ENCODE measurements at regions not wholly inside any gene's neighbourhood (a gene's known extent, or its start where the extent isn't known, plus 50 kb on each side); places are given as distances from the start of the nearest gene placed in this dataset.

DNA sequence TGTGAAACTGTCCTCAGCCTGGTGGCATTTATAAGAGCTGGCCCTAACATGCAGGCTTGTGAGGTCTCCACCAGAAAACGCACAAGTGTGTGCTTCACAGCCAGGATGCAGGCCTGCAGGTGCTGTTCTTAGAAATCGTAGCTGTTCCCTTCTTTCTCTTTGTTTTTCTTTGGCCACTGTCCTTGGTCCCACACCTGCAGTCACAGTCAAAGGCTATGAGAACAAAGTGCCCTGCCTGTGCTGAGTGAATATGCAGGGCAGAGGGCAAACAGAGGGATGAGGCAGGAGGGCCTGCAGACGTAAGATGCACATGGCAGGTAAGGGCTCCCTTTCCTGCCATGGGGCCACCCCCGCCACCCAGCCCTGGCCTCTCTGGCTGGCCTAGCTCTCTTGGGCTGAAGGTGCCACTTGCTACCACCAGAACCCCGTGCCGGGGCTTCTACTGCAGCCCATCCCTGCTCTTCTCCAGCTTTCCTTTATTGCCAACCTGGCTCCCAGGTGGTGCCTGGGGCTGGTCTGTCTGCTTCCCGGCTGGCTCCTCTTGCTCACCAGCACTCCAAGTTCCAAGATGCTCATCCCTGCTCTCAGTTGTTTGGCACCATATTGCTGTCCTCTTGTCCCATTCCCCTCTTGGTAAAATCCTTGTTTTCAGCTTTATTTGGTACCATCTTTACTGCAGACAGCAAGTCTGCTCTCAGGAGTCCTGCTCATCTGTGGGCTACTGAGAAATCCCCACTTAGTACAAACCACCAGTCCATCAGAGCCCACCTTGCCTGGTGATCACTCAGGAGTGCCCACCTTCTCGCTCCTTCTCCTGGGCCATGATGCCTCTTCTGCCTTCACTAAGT lies 308.1 kb upstream of the ZMIZ1 start:
- TF ChIP-seq TARDBP (IDR thresholded peaks at IDR 0.05) = no peak
- TF ChIP-seq SUZ12 (IDR thresholded peaks at IDR 0.05) = no peak

Measured in HEK293T (cell line).